ENCODE measurements at regions not wholly inside any gene's neighbourhood (a gene's known extent, or its start where the extent isn't known, plus 50 kb on each side); places are given as distances from the start of the nearest gene placed in this dataset.

GRCh38 chr15:66846031-66846430 is 144.0 kb downstream of the SMAD6 start (continued):
- TF ChIP-seq HDAC2 (IDR thresholded peaks at IDR 0.05; ENCODE audit: borderline replicate concordance in 1 of 2, low read depth in 2 of 2, low read length in 2 of 2) (no peak), ASH2L (IDR thresholded peaks at IDR 0.05; ENCODE audit: low read length) (no peak), TAF7 (optimal IDR thresholded peaks at IDR 0.05; ENCODE audit: borderline replicate concordance, low read depth, low read length) (no peak), ATF2 (IDR thresholded peaks at IDR 0.05; ENCODE audit: low read length) (no peak)
